ENCODE measurements at regions not wholly inside any gene's neighbourhood (a gene's known extent, or its start where the extent isn't known, plus 50 kb on each side); places are given as distances from the start of the nearest gene placed in this dataset.

- ATAC-seq = no peak
- CTCF ChIA-PET = no interaction called here
Measured at GRCh38 chr6:99092461-99092860, 144.7 kb upstream of the FBXL4 start.

GRCh38 chr6:99091985-99092384 is 144.2 kb upstream of the FBXL4 start:
- no peak overlapping the region for H3K4me3 Mint-ChIP-seq

More at GRCh38 chr6:99092461-99092860, 144.7 kb upstream of the FBXL4 start:
- Mint-ChIP-seq H3K27ac (no peak overlapping the region), H3K4me3 (no peak overlapping the region), H3K4me1 (peaks cover 6% of the 10 kb centered on the region), H3K36me3 (no peaks in the 10 kb centered on the region), H3K27me3 (peaks cover 51% of the 10 kb centered on the region), H3K9me3 (ENCODE audit: low read depth) (no peaks in the 10 kb centered on the region)
- DNase-seq = no peak

GRCh38 chr6:99080191-99080590 is 132.4 kb upstream of the FBXL4 start:
- H3K27me3 Mint-ChIP-seq = peaks cover 12% of the 10 kb centered on the region
- H3K27ac Mint-ChIP-seq = no peak overlapping the region
- H3K4me3 Mint-ChIP-seq = no peak overlapping the region
- CTCF ChIA-PET = no interaction called here
- ATAC-seq (no peak), DNase-seq (no peak)
- H3K36me3 Mint-ChIP-seq = no peaks in the 10 kb centered on the region
- H3K4me1 Mint-ChIP-seq = no peaks in the 10 kb centered on the region
- peaks cover 2% of the 10 kb centered on the region for H3K9me3 Mint-ChIP-seq (ENCODE audit: low read depth)

More at GRCh38 chr6:99091985-99092384, 144.2 kb upstream of the FBXL4 start:
- Mint-ChIP-seq H3K36me3 (no peaks in the 10 kb centered on the region), H3K9me3 (ENCODE audit: low read depth) (no peaks in the 10 kb centered on the region), H3K4me1 (peaks cover 6% of the 10 kb centered on the region), H3K27ac (no peak overlapping the region), H3K27me3 (peaks cover 50% of the 10 kb centered on the region)
- ATAC-seq = no peak
- no peak for DNase-seq
- CTCF ChIA-PET = no interaction called here

GRCh38 chr6:99079058-99079457 is 131.3 kb upstream of the FBXL4 start:
- CTCF ChIA-PET = no interaction called here
- DNase-seq (no peak), ATAC-seq (no peak)
- Mint-ChIP-seq H3K9me3 (ENCODE audit: low read depth) (peaks cover 2% of the 10 kb centered on the region), H3K36me3 (no peaks in the 10 kb centered on the region), H3K4me3 (no peak overlapping the region), H3K27ac (no peak overlapping the region), H3K4me1 (no peaks in the 10 kb centered on the region), H3K27me3 (peaks cover 15% of the 10 kb centered on the region)

- no peak overlapping the region for H3K27ac Mint-ChIP-seq
- H3K4me1 Mint-ChIP-seq = no peaks in the 10 kb centered on the region
- ATAC-seq = no peak
Measured at GRCh38 chr6:99073223-99073622, 125.5 kb upstream of the FBXL4 start.

GRCh38 chr6:99066044-99066443 is 118.3 kb upstream of the FBXL4 start:
- no peak overlapping the region for H3K4me3 Mint-ChIP-seq
- H3K27ac Mint-ChIP-seq = no peak overlapping the region
- no peaks in the 10 kb centered on the region for H3K4me1 Mint-ChIP-seq
- no peak for DNase-seq
- ATAC-seq = no peak
- CTCF ChIA-PET = no interaction called here
- no peaks in the 10 kb centered on the region for H3K36me3 Mint-ChIP-seq
- no peaks in the 10 kb centered on the region for H3K9me3 Mint-ChIP-seq (ENCODE audit: low read depth)
- peaks cover 11% of the 10 kb centered on the region for H3K27me3 Mint-ChIP-seq

More at GRCh38 chr6:99073223-99073622, 125.5 kb upstream of the FBXL4 start:
- peaks cover 14% of the 10 kb centered on the region for H3K27me3 Mint-ChIP-seq
- CTCF ChIA-PET = no interaction called here
- no peak overlapping the region for H3K4me3 Mint-ChIP-seq
- no peak for DNase-seq
- no peaks in the 10 kb centered on the region for H3K9me3 Mint-ChIP-seq (ENCODE audit: low read depth)
- no peaks in the 10 kb centered on the region for H3K36me3 Mint-ChIP-seq

- Mint-ChIP-seq H3K27ac (no peak overlapping the region), H3K4me1 (no peaks in the 10 kb centered on the region), H3K27me3 (peaks cover 11% of the 10 kb centered on the region), H3K36me3 (no peaks in the 10 kb centered on the region), H3K4me3 (no peak overlapping the region), H3K9me3 (ENCODE audit: low read depth) (no peaks in the 10 kb centered on the region)
- DNase-seq (no peak), ATAC-seq (no peak)
- CTCF ChIA-PET = no interaction called here
Measured at GRCh38 chr6:99064834-99065233, 117.1 kb upstream of the FBXL4 start.

GRCh38 chr6:99036672-99037071 is 88.9 kb upstream of the FBXL4 start:
- Mint-ChIP-seq H3K27ac (no peak overlapping the region), H3K4me1 (no peaks in the 10 kb centered on the region), H3K9me3 (ENCODE audit: low read depth) (no peaks in the 10 kb centered on the region), H3K4me3 (no peak overlapping the region), H3K27me3 (peaks cover 5% of the 10 kb centered on the region), H3K36me3 (no peaks in the 10 kb centered on the region)
- no peak for ATAC-seq
- CTCF ChIA-PET = no interaction called here
- DNase-seq = no peak

GRCh38 chr6:99032396-99032795 is 84.7 kb upstream of the FBXL4 start:
- Mint-ChIP-seq H3K27me3 (peaks cover 2% of the 10 kb centered on the region), H3K27ac (no peak overlapping the region), H3K4me1 (no peaks in the 10 kb centered on the region), H3K36me3 (no peaks in the 10 kb centered on the region), H3K9me3 (ENCODE audit: low read depth) (no peaks in the 10 kb centered on the region), H3K4me3 (no peak overlapping the region)
- ATAC-seq = no peak
- CTCF ChIA-PET = no interaction called here
- no peak for DNase-seq

- Mint-ChIP-seq H3K4me1 (no peaks in the 10 kb centered on the region), H3K9me3 (ENCODE audit: low read depth) (no peaks in the 10 kb centered on the region), H3K27me3 (peaks cover 2% of the 10 kb centered on the region), H3K36me3 (no peaks in the 10 kb centered on the region), H3K4me3 (no peak overlapping the region), H3K27ac (no peak overlapping the region)
- CTCF ChIA-PET = no interaction called here
- DNase-seq = no peak
- ATAC-seq = no peak
Measured at GRCh38 chr6:99031957-99032356, 84.2 kb upstream of the FBXL4 start.

GRCh38 chr6:99030915-99031314 is 83.2 kb upstream of the FBXL4 start:
- Mint-ChIP-seq H3K9me3 (ENCODE audit: low read depth) (peaks cover 8% of the 10 kb centered on the region), H3K4me3 (no peak overlapping the region), H3K36me3 (no peaks in the 10 kb centered on the region), H3K4me1 (no peaks in the 10 kb centered on the region), H3K27ac (no peak overlapping the region), H3K27me3 (peaks cover 2% of the 10 kb centered on the region)
- CTCF ChIA-PET = no interaction called here
- no peak for ATAC-seq
- DNase-seq = no peak

- Mint-ChIP-seq H3K36me3 (no peaks in the 10 kb centered on the region), H3K27me3 (peaks cover 2% of the 10 kb centered on the region), H3K27ac (no peak overlapping the region), H3K4me1 (no peaks in the 10 kb centered on the region), H3K9me3 (ENCODE audit: low read depth) (peaks cover 15% of the 10 kb centered on the region), H3K4me3 (no peak overlapping the region)
- ATAC-seq (no peak), DNase-seq (no peak)
- CTCF ChIA-PET = no interaction called here
Measured at GRCh38 chr6:99026135-99026534, 78.4 kb upstream of the FBXL4 start.

GRCh38 chr6:99024089-99024488 is 76.3 kb upstream of the FBXL4 start:
- Mint-ChIP-seq H3K27ac (no peak overlapping the region), H3K36me3 (no peaks in the 10 kb centered on the region), H3K27me3 (peaks cover 2% of the 10 kb centered on the region), H3K4me3 (no peak overlapping the region), H3K4me1 (no peaks in the 10 kb centered on the region), H3K9me3 (ENCODE audit: low read depth) (peaks cover 15% of the 10 kb centered on the region)
- ATAC-seq (no peak), DNase-seq (no peak)
- CTCF ChIA-PET = no interaction called here

GRCh38 chr6:99022039-99022609 is 74.4 kb upstream of the FBXL4 start:
- DNase-seq (no peak), ATAC-seq (no peak)
- CTCF ChIA-PET = no interaction called here
- Mint-ChIP-seq H3K4me1 (no peaks in the 10 kb centered on the region), H3K27me3 (peaks cover 5% of the 10 kb centered on the region), H3K9me3 (ENCODE audit: low read depth) (peaks cover 15% of the 10 kb centered on the region), H3K36me3 (no peaks in the 10 kb centered on the region), H3K27ac (no peak overlapping the region), H3K4me3 (no peak overlapping the region)

GRCh38 chr6:99019381-99019780 is 71.6 kb upstream of the FBXL4 start:
- Mint-ChIP-seq H3K36me3 (no peaks in the 10 kb centered on the region), H3K9me3 (ENCODE audit: low read depth) (no peaks in the 10 kb centered on the region), H3K27ac (no peak overlapping the region), H3K27me3 (peaks cover 6% of the 10 kb centered on the region), H3K4me3 (no peak overlapping the region), H3K4me1 (peaks cover 12% of the 10 kb centered on the region)
- CTCF ChIA-PET = no interaction called here
- ATAC-seq (no peak), DNase-seq (no peak)
